Heart right ventricle (tissue), 16 donors: ENCODE measurements at regions not wholly inside any gene's neighbourhood (a gene's known extent, or its start where the extent isn't known, plus 50 kb on each side); places are given as distances from the start of the nearest gene placed in this dataset.
"Not testable (repeated sequence)": the region's sequence is repeated elsewhere in the genome, so short reads cannot be mapped to it uniquely, and the experiment has no call there.

Experiments
- ATAC-seq, 8 donors: fragments of 200-7000 bp; cut with Tn5 transposase; one replicate each; pipeline ENCODE4 v1.9.1; 2020; ENCODE audit warnings: mild to moderate bottlenecking in 8 of 8, moderate library complexity in 8 of 8, moderate number of reproducible peaks in 1 of 8
- DNase-seq, 2 donors: peaks; one replicate each; pipeline ENCODE4 v3.0.0-alpha.2; 2020
- H3K27ac ChIP-seq, 10 donors: fragments of 200-600 bp; sonication (generic) in 2 of 10; one replicate each; pipeline versions ENCODE4 v1.5.0 to v1.8.0; 2020 to 2022; ENCODE audit warnings: mild to moderate bottlenecking in 3 of 10
- H3K27me3 ChIP-seq, 7 donors: fragments of 200-600 bp; one replicate each; pipeline ENCODE4 v1.8.0; 2021 to 2022; ENCODE audit warnings: mild to moderate bottlenecking in 2 of 7
- H3K36me3 ChIP-seq, 9 donors: fragments of 200-600 bp; sonication (generic) in 1 of 9; one replicate each; pipeline versions ENCODE4 v1.5.0 to v1.8.0; 2020 to 2022; ENCODE audit warnings: mild to moderate bottlenecking in 2 of 9
- H3K4me1 ChIP-seq, 9 donors: fragments of 200-600 bp; sonication (generic) in 1 of 9; one replicate each; pipeline versions ENCODE4 v1.5.0 to v1.8.0; 2020 to 2022; ENCODE audit warnings: mild to moderate bottlenecking in 4 of 9
- H3K4me3 ChIP-seq, 10 donors: fragments of 200-600 bp; sonication (generic) in 2 of 10; one replicate each; pipeline versions ENCODE4 v1.5.0 to v1.8.0; 2020 to 2022; ENCODE audit warnings: mild to moderate bottlenecking in 7 of 10, moderate library complexity in 2 of 10
- H3K9me3 ChIP-seq, 11 donors: fragments of 200-600 bp in 10 of 11; sonication (generic) in 2 of 11; one replicate each; pipeline versions ENCODE4 v1.5.0 to v1.8.0; 2013 to 2022; ENCODE audit warnings: mild to moderate bottlenecking in 2 of 11, control low read depth in 1 of 11, moderate library complexity in 1 of 11
- CTCF ChIP-seq, 9 donors: fragments of 200-600 bp; sonication (generic) in 2 of 9; IDR thresholded peaks; one replicate each; pipeline versions ENCODE4 v1.5.0 to v1.8.0; 2021 to 2022; ENCODE audit warnings: antibody characterized with exemption in 9 of 9, mild to moderate bottlenecking in 5 of 9, moderate library complexity in 1 of 9
- WGBS, 2 donors: extraction: QIAGEN DNeasy Blood & Tissue Kit; methylation state at CpG; one replicate each; pipeline ENCODE4 v1.1.7; 2013; ENCODE audit warnings: inconsistent platforms in 1 of 2; 5-methylcytosine and 5-hydroxymethylcytosine counted together
- intact Hi-C, 10 donors: fragments of 100-400 bp; cut with DNase I; formaldehyde crosslinking; loops; one replicate each; pipeline versions ENCODE4 v1.11.1 to v1.14.2; 2022
- donor health status: Arrhythmogenic right ventricular cardiomyopathy.
- donor health status: ischemic (EF 13 %, LVEDD 7.1; RV severe dilation, severe dysfunction).
- donor health status: healthy with polysubstance abuse.
- donor health status: DM: no; HTN: yes; CAD: no.
- donor health status: DM: no; HTN: no; CAD: no.
- donor health status: ischemic (EF 25% LVEDD 6.9; RV normal size, moderate dysfunction).
- donor health status: ischemic (EF 25% LVEDD 5.7; RV mildly dilated, moderate dysfunction).
- donor health status: healthy.
- donor health status: DM: yes; HTN: yes; CAD: no.
- donor health status: Ischemic cardiomyopathy.
- donor health status: ischemic (EF 35%, LVEDD 5.7; RV mildly dilated, moderate dysfunction).
- donor health status: nonischemic (EF 11% LVEDD 7.7; RV severe dilation, severe dysfunction).
- donor health status: DM: yes; HTN: yes; CAD: no.
- donor health status: PGD.
- donor health status: ischemic (EF 29% LVEDD 5.4; RV normal size, mild dysfunction).
- donor health status: nonischemic (EF 23%, LVEDD 6.1; RV moderate dilation, normal function).

GRCh38 chr5:16291894-16292293, 112.3 kb upstream of the MARCHF11 start:
- H3K27me3 ChIP-seq, result no peaks in the 10 kb centered on the region
- ATAC-seq, result no peak
- H3K9me3 ChIP-seq, result peaks cover 0 to 26% (median 8%) of the 10 kb centered on the region in 11 donors
- 89 to 90% methylated on average over 2 of the region's 2 CpGs for WGBS, 2 donors
- no peaks in the 10 kb centered on the region for H3K36me3 ChIP-seq
- no peak overlapping the region for H3K27ac ChIP-seq
- TF ChIP-seq CTCF (IDR thresholded peaks at IDR 0.05), result no peak
- no peaks in the 10 kb centered on the region for H3K4me1 ChIP-seq
- intact Hi-C loops, result no loop called here
- no peak for DNase-seq
- H3K4me3 ChIP-seq, result no peak overlapping the region

GRCh38 chr5:16291474-16291873, 111.9 kb upstream of the MARCHF11 start:
- H3K4me1 ChIP-seq, result no peaks in the 10 kb centered on the region
- H3K27ac ChIP-seq, result no peak overlapping the region
- no peak for ATAC-seq
- no peak for DNase-seq
- no peaks in the 10 kb centered on the region for H3K36me3 ChIP-seq
- no peak overlapping the region for H3K4me3 ChIP-seq
- H3K27me3 ChIP-seq, result no peaks in the 10 kb centered on the region
- H3K9me3 ChIP-seq, result peaks cover 0 to 22% (median 4%) of the 10 kb centered on the region in 11 donors
- intact Hi-C loops, result no loop called here
- no peak for TF ChIP-seq CTCF (IDR thresholded peaks at IDR 0.05)

- WGBS, 2 donors, result 51 to 65% methylated on average over 1 of the region's 1 CpG
- no peak for TF ChIP-seq CTCF (IDR thresholded peaks at IDR 0.05)
- no peak for DNase-seq
- intact Hi-C loops, result no loop called here
- Histone ChIP-seq H3K4me1 (no peaks in the 10 kb centered on the region), H3K27me3 (no peaks in the 10 kb centered on the region), H3K36me3 (no peaks in the 10 kb centered on the region), H3K27ac (no peak overlapping the region), H3K4me3 (no peak overlapping the region), H3K9me3 (peaks cover 0 to 16% (median 0%) of the 10 kb centered on the region in 11 donors)
- ATAC-seq, result no peak
These were observed 104.2 kb upstream of the MARCHF11 start for GRCh38 chr5:16283791-16284190.

GRCh38 chr5:16276859-16277258, 97.3 kb upstream of the MARCHF11 start:
- H3K4me1 ChIP-seq, H3K27ac ChIP-seq, intact Hi-C loops, H3K36me3 ChIP-seq, ATAC-seq, H3K27me3 ChIP-seq, DNase-seq, H3K4me3 ChIP-seq: not testable (repeated sequence)
- peaks cover 0 to 24% (median 0%) of the 10 kb centered on the region in 11 donors for H3K9me3 ChIP-seq
- WGBS, 2 donors, result 94 to 95% methylated on average over 10 to 27 of the region's 28 CpGs

- Histone ChIP-seq H3K4me1 (no peaks in the 10 kb centered on the region), H3K36me3 (no peaks in the 10 kb centered on the region), H3K27ac (no peak overlapping the region), H3K4me3 (no peak overlapping the region), H3K27me3 (no peaks in the 10 kb centered on the region), H3K9me3 (no peaks in the 10 kb centered on the region)
- WGBS, 2 donors, result 64 to 84% methylated on average over 3 of the region's 3 CpGs
- ATAC-seq, result no peak
- no peak for DNase-seq
- TF ChIP-seq CTCF (IDR thresholded peaks at IDR 0.05), result no peak
- intact Hi-C loops, result no loop called here
These were observed 92.3 kb upstream of the MARCHF11 start for GRCh38 chr5:16271851-16272250.
